B cell (primary cell): ENCODE measurements at regions not wholly inside any gene's neighbourhood (a gene's known extent, or its start where the extent isn't known, plus 50 kb on each side); places are given as distances from the start of the nearest gene placed in this dataset.

Experiments used
- ATAC-seq: fragments of 200-7000 bp; cut with Tn5 transposase; one replicate; pipeline ENCODE4 v1.10.0; 2021; ENCODE audit warnings: low read depth, mild to moderate bottlenecking, moderate number of reproducible peaks, moderate library complexity
- CTCF ChIA-PET: fragments of 350-600 bp; sonication (Branson Sonifier 250); formaldehyde crosslinking; loops from one replicate; lab custom pipeline; 2021; ENCODE audit warnings: antibody characterized with exemption, inconsistent platforms; lab: Charles Lee
- POLR2A ChIA-PET: fragments of 350-600 bp; sonication (Branson Sonifier 250); formaldehyde crosslinking; loops from one replicate; lab custom pipeline; 2021; ENCODE audit warnings: antibody characterized with exemption; lab: Charles Lee
- DNase-seq: peaks from one replicate; pipeline ENCODE4 v3.0.0; 2013
- H2AFZ ChIP-seq: 2 replicates; pipeline ENCODE4 v1.6.1; 2012; ENCODE audit warnings: mild to moderate bottlenecking, low read depth, low read length; ENCODE audit not compliant: insufficient read depth, poor library complexity, severe bottlenecking
- H3K27ac ChIP-seq, 2 donors: 1 replicate in 1 of 2; 2 replicates in 1 of 2; pipeline ENCODE4 v1.5.1; 2012 to 2013; ENCODE audit warnings: low read length in 2 of 2, mild to moderate bottlenecking in 2 of 2, moderate library complexity in 1 of 2
- H3K27me3 ChIP-seq, 4 experiments: fragments of 200-600 bp in 1 of 4; sonication (generic) in 1 of 4; replicated peaks in 1 of 4; 1 replicate in 2 of 4; 2 replicates in 2 of 4; pipeline versions ENCODE4 v1.6.1 to v1.7.0; 2013 to 2016; ENCODE audit warnings: low read length in 3 of 4, mild to moderate bottlenecking in 2 of 4, mixed read lengths in 1 of 4, moderate library complexity in 1 of 4; ENCODE audit not compliant: insufficient read depth in 4 of 4, control insufficient read depth in 3 of 4; ENCODE audit errors: control extremely low read depth in 1 of 4
- H3K36me3 ChIP-seq, 2 experiments: replicated peaks in 1 of 2; 1 replicate in 1 of 2; 2 replicates in 1 of 2; pipeline versions ENCODE4 v1.6.1 to v1.7.1; 2013; ENCODE audit warnings: low read length in 1 of 2; ENCODE audit not compliant: insufficient read depth in 2 of 2, control insufficient read depth in 1 of 2; ENCODE audit errors: control extremely low read depth in 1 of 2, extremely low read depth in 1 of 2
- H3K4me1 ChIP-seq, 2 donors: fragments of 200-600 bp in 1 of 2; sonication (generic) in 1 of 2; 1 replicate in 1 of 2; 2 replicates in 1 of 2; pipeline versions ENCODE4 v1.5.1 to v1.6.1; 2013 to 2017; ENCODE audit warnings: low read length in 2 of 2; ENCODE audit not compliant: control insufficient read depth in 2 of 2, insufficient read depth in 2 of 2
- H3K4me2 ChIP-seq: replicated peaks from 2 replicates; pipeline ENCODE3; 2012; ENCODE audit warnings: mild to moderate bottlenecking, low read depth, low read length; ENCODE audit not compliant: poor library complexity, severe bottlenecking
- H3K4me3 ChIP-seq, 5 experiments: fragments of 200-600 bp in 1 of 5; sonication (generic) in 1 of 5; 1 replicate in 3 of 5; 2 replicates in 2 of 5; pipeline versions ENCODE4 v1.5.1 to v1.7.0; 2011 to 2016; ENCODE audit warnings: low read length in 4 of 5, mild to moderate bottlenecking in 4 of 5, low read depth in 2 of 5, control low read depth in 1 of 5, moderate library complexity in 1 of 5; ENCODE audit not compliant: insufficient read depth in 1 of 5; ENCODE audit errors: control extremely low read depth in 1 of 5, extremely low read depth in 1 of 5
- H3K79me2 ChIP-seq: fragments of 200-600 bp; sonication (generic); one replicate; pipeline ENCODE4 v1.6.0; 2016; ENCODE audit warnings: low read length; ENCODE audit not compliant: control insufficient read depth, insufficient read depth
- H3K9ac ChIP-seq: fragments of 200-600 bp; sonication (generic); 2 replicates; pipeline ENCODE4 v1.6.1; 2017; ENCODE audit warnings: mild to moderate bottlenecking, low read length, moderate library complexity
- H3K9me3 ChIP-seq, 3 donors: one replicate each; pipeline versions ENCODE4 v1.6.1 to v1.7.1; 2013; ENCODE audit warnings: low read length in 2 of 3; ENCODE audit not compliant: control insufficient read depth in 2 of 3, insufficient read depth in 1 of 3; ENCODE audit errors: control extremely low read depth in 1 of 3
- H4K20me1 ChIP-seq: 2 replicates; pipeline ENCODE4 v1.6.0; 2012; ENCODE audit warnings: mild to moderate bottlenecking, low read length; ENCODE audit not compliant: insufficient read depth, control insufficient read depth, poor library complexity, severe bottlenecking
- H3K27ac Mint-ChIP-seq: one replicate; pipeline ENCODE4 v1.8.0; 2021; ENCODE audit warnings: mixed read lengths
- H3K27me3 Mint-ChIP-seq: one replicate; pipeline ENCODE4 v1.8.0; 2021; ENCODE audit warnings: mixed read lengths
- H3K4me1 Mint-ChIP-seq: one replicate; pipeline ENCODE4 v1.8.0; 2021; ENCODE audit warnings: mixed read lengths
- H3K4me3 Mint-ChIP-seq: one replicate; pipeline ENCODE4 v1.8.0; 2021; ENCODE audit warnings: mixed read lengths
- H3K9me3 Mint-ChIP-seq: one replicate; pipeline ENCODE4 v1.8.0; 2022; ENCODE audit warnings: mixed read lengths; ENCODE audit not compliant: insufficient read depth
- EZH2 ChIP-seq: IDR thresholded peaks from 2 replicates; pipeline ENCODE4 v1.6.1; 2012; ENCODE audit warnings: borderline replicate concordance, low read depth, mild to moderate bottlenecking, moderate library complexity, low read length; ENCODE audit not compliant: insufficient read depth, poor library complexity, severe bottlenecking
- WGBS: methylation state at CpG from one replicate; pipeline ENCODE4 v1.1.5; 2013; ENCODE audit warnings: missing lambda C conversion rate; ENCODE audit not compliant: insufficient coverage; 5-methylcytosine and 5-hydroxymethylcytosine counted together
- intact Hi-C: fragments of 100-400 bp; cut with micrococcal nuclease; formaldehyde crosslinking; loops from one replicate; pipeline ENCODE4 v1.10.0; 2022
- TF ChIP-seq, protein P1 (sequence below): fragments of 200-600 bp; IDR thresholded peaks from one replicate; pipeline ENCODE4 v1.8.0; 2022; ENCODE audit warnings: antibody characterized with exemption, mild to moderate bottlenecking

DNA sequence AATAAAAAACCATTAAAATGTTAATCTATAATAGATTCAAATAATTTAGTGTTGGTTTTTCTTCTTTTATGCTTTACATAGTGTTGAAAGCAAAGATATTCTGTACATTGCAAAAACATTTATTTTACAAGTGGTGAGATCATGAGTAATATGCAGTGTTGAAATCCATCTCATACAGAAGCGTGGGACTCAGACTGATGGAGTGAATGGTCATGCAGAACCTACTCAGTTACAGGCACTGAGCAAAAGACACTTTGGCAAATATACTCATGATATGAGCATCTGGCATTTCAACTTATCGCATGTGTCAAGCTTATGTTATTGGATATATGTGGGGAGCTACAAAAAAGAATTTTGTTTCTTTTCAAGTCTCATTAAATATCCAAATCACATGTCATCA lies 620.2 kb upstream of the NETO1 start:
- H3K36me3 ChIP-seq: no peaks in the 10 kb centered on the region
- Mint-ChIP-seq H3K4me1 (no peaks in the 10 kb centered on the region), H3K27me3 (no peaks in the 10 kb centered on the region), H3K27ac (no peak overlapping the region), H3K4me3 (no peak overlapping the region), H3K9me3 (peaks cover 2% of the 10 kb centered on the region)
- CTCF ChIA-PET: interaction anchor here (0.6 kb wide), 1 partner anchor 20 kb away, joined by 3 read pairs; no protein-coding TSS in a partner anchor
- no peaks in the 10 kb centered on the region for H3K27me3 ChIP-seq
- no peaks in the 10 kb centered on the region for H3K9me3 ChIP-seq
- no peak overlapping the region for H3K27ac ChIP-seq
- H3K4me2 ChIP-seq: no peak overlapping the region
- H3K79me2 ChIP-seq: no peaks in the 10 kb centered on the region
- no peaks in the 10 kb centered on the region for H3K4me1 ChIP-seq
- POLR2A ChIA-PET: no interaction called here
- no peaks in the 10 kb centered on the region for H4K20me1 ChIP-seq
- H3K9ac ChIP-seq: no peak overlapping the region
- intact Hi-C loops: no loop called here
- ATAC-seq (no peak), DNase-seq (no peak)
- TF ChIP-seq, protein P1, sequence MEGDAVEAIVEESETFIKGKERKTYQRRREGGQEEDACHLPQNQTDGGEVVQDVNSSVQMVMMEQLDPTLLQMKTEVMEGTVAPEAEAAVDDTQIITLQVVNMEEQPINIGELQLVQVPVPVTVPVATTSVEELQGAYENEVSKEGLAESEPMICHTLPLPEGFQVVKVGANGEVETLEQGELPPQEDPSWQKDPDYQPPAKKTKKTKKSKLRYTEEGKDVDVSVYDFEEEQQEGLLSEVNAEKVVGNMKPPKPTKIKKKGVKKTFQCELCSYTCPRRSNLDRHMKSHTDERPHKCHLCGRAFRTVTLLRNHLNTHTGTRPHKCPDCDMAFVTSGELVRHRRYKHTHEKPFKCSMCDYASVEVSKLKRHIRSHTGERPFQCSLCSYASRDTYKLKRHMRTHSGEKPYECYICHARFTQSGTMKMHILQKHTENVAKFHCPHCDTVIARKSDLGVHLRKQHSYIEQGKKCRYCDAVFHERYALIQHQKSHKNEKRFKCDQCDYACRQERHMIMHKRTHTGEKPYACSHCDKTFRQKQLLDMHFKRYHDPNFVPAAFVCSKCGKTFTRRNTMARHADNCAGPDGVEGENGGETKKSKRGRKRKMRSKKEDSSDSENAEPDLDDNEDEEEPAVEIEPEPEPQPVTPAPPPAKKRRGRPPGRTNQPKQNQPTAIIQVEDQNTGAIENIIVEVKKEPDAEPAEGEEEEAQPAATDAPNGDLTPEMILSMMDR: no peak
- TF ChIP-seq EZH2: no peak
- no peak overlapping the region for H3K4me3 ChIP-seq
- WGBS: no CpG with 5 or more reads among the region's 2 CpGs
- H2AFZ ChIP-seq: no peak overlapping the region

DNA sequence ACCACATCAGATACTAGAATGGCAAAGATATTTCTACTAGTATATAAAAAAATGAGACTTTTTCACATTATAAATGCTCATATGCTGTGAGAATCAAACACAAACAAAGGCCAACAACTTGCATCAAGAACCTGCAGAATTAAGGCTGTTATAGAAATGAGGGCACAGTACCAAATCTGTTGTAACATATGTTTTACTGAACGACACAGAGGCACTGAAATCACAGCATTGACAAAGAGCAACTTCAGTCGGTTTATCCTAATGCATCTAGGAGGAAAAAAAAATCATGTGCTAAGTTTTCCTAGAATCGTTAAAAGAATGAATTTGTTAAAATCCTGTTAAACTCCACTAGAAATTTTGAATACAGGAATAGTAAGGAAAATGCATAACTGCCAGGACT lies 617.4 kb upstream of the NETO1 start:
- Histone ChIP-seq H3K4me2 (no peak overlapping the region), H3K9me3 (no peaks in the 10 kb centered on the region), H3K27me3 (no peaks in the 10 kb centered on the region), H4K20me1 (no peaks in the 10 kb centered on the region), H3K4me1 (no peaks in the 10 kb centered on the region), H2AFZ (no peak overlapping the region), H3K27ac (no peak overlapping the region), H3K79me2 (no peaks in the 10 kb centered on the region), H3K36me3 (no peaks in the 10 kb centered on the region), H3K9ac (no peak overlapping the region), H3K4me3 (no peak overlapping the region)
- POLR2A ChIA-PET: no interaction called here
- no peak for ATAC-seq
- H3K4me1 Mint-ChIP-seq: no peaks in the 10 kb centered on the region
- intact Hi-C loops: no loop called here
- CTCF ChIA-PET: no interaction called here
- H3K27ac Mint-ChIP-seq: no peak overlapping the region
- 100% methylated on average over 2 of the region's 3 CpGs for WGBS
- TF ChIP-seq EZH2: no peak
- TF ChIP-seq, protein P1: no peak
- no peak for DNase-seq
- no peaks in the 10 kb centered on the region for H3K27me3 Mint-ChIP-seq
- H3K9me3 Mint-ChIP-seq: peaks cover 2% of the 10 kb centered on the region
- no peak overlapping the region for H3K4me3 Mint-ChIP-seq
